Large intestine (tissue), 3 donors: ENCODE measurements at regions not wholly inside any gene's neighbourhood (a gene's known extent, or its start where the extent isn't known, plus 50 kb on each side); places are given as distances from the start of the nearest gene placed in this dataset.

Experiments
- DNase-seq, 2 donors: peaks; one replicate each; pipeline versions ENCODE4 v3.0.0 to v3.0.0-alpha.2; 2013
- H3K27ac ChIP-seq: one replicate; pipeline ENCODE4 v1.5.1; 2013; ENCODE audit warnings: low read length
- H3K27me3 ChIP-seq: 2 replicates; pipeline ENCODE4 v1.6.1; 2013; ENCODE audit warnings: low read length; ENCODE audit not compliant: control insufficient read depth, insufficient read depth
- H3K36me3 ChIP-seq: 2 replicates; pipeline ENCODE4 v1.6.1; 2013; ENCODE audit warnings: low read length; ENCODE audit not compliant: control insufficient read depth, insufficient read depth
- H3K4me1 ChIP-seq: one replicate; pipeline ENCODE4 v1.6.1; 2013; ENCODE audit warnings: low read length; ENCODE audit not compliant: control insufficient read depth, insufficient read depth
- H3K4me3 ChIP-seq: one replicate; pipeline ENCODE4 v1.5.1; 2013; ENCODE audit warnings: low read length
- H3K9me3 ChIP-seq: one replicate; pipeline ENCODE4 v1.6.1; 2013; ENCODE audit warnings: mild to moderate bottlenecking, low read depth, low read length, moderate library complexity; ENCODE audit not compliant: control insufficient read depth
- WGBS: methylation state at CpG from one replicate; pipeline ENCODE4 v1.1.5; 2013; ENCODE audit warnings: low lambda C conversion rate; ENCODE audit not compliant: insufficient coverage; 5-methylcytosine and 5-hydroxymethylcytosine counted together

GRCh38 chr11:86119077-86119476, 50.2 kb upstream of the PICALM start:
- Histone ChIP-seq H3K36me3 (no peaks in the 10 kb centered on the region), H3K9me3 (no peaks in the 10 kb centered on the region), H3K27ac (no peak overlapping the region), H3K27me3 (no peaks in the 10 kb centered on the region), H3K4me3 (no peak overlapping the region), H3K4me1 (peaks cover 31% of the 10 kb centered on the region)
- DNase-seq = peak in 1 of 2 donors; percentile 19
- WGBS = 100% methylated on average over 1 of the region's 3 CpGs
